Stomach (tissue), 8 donors: ENCODE measurements at regions not wholly inside any gene's neighbourhood (a gene's known extent, or its start where the extent isn't known, plus 50 kb on each side); places are given as distances from the start of the nearest gene placed in this dataset.

ENCODE experiments used
- DNase-seq, 2 donors: peaks; one replicate each; pipeline versions ENCODE4 v3.0.0 to v3.0.0-alpha.2; 2013 to 2019
- H3K27ac ChIP-seq, 5 donors: fragments of 200-600 bp in 4 of 5; sonication (generic) in 4 of 5; one replicate each; pipeline ENCODE4 v1.5.1; 2013 to 2019; ENCODE audit warnings: mild to moderate bottlenecking in 1 of 5, moderate library complexity in 1 of 5
- H3K27me3 ChIP-seq, 3 donors: fragments of 200-600 bp; sonication (generic); one replicate each; pipeline ENCODE4 v1.5.1; 2017 to 2019; ENCODE audit warnings: mixed run types in 1 of 3
- H3K36me3 ChIP-seq, 4 donors: fragments of 200-600 bp; sonication (generic); 1 replicate in 3 of 4; 2 replicates in 1 of 4; pipeline ENCODE4 v1.5.1; 2016 to 2019
- H3K4me1 ChIP-seq, 4 donors: fragments of 200-600 bp; sonication (generic); one replicate each; pipeline ENCODE4 v1.5.1; 2016 to 2019
- H3K4me3 ChIP-seq, 4 donors: fragments of 200-600 bp; sonication (generic) in 3 of 4; one replicate each; pipeline ENCODE4 v1.5.1; 2016 to 2019; ENCODE audit warnings: mild to moderate bottlenecking in 1 of 4
- H3K9me3 ChIP-seq, 4 donors: fragments of 200-600 bp; sonication (generic); one replicate each; pipeline ENCODE4 v1.5.1; 2016 to 2019
- CTCF ChIP-seq, 7 experiments: fragments of 450-650 bp in 4 of 7; fragments of 200-600 bp in 3 of 7; sonication (generic) in 3 of 7; IDR thresholded peaks; one replicate each; pipeline ENCODE4 v1.5.1; 2016 to 2019; ENCODE audit warnings: antibody characterized with exemption in 7 of 7, control low read depth in 2 of 7, mild to moderate bottlenecking in 1 of 7
- EP300 ChIP-seq: sonication (generic); formaldehyde crosslinking; IDR thresholded peaks from one replicate; pipeline ENCODE4 v1.6.1; 2017; ENCODE audit warnings: antibody characterized with exemption
- POLR2A ChIP-seq, 4 donors: fragments of 450-650 bp; IDR thresholded peaks; one replicate each; pipeline ENCODE4 v1.6.1; 2016; ENCODE audit warnings: antibody characterized with exemption in 4 of 4, control low read depth in 2 of 4, mild to moderate bottlenecking in 1 of 4, moderate library complexity in 1 of 4
- POLR2AphosphoS5 ChIP-seq, 3 donors: sonication (generic); formaldehyde crosslinking; IDR thresholded peaks; one replicate each; pipeline ENCODE4 v1.6.1; 2016; ENCODE audit warnings: antibody characterized with exemption in 3 of 3
- WGBS, 5 donors: extraction: QIAGEN DNeasy Blood & Tissue Kit in 3 of 5; methylation state at CpG; one replicate each; pipeline versions ENCODE4 v1.1.5 to v1.1.7; 2013 to 2018; 5-methylcytosine and 5-hydroxymethylcytosine counted together
- intact Hi-C: fragments of 100-400 bp; cut with DNase I; formaldehyde crosslinking; loops from one replicate; pipeline ENCODE4 v1.15.1; 2023; ENCODE audit warnings: low total_unique reads
- donor health status: healthy with polysubstance abuse.
- donor health status: Bipolar disorder and iron deficiency.
- donor health status: healthy.

GRCh38 chr6:75546381-75546780, 52.8 kb upstream of the FILIP1 start:
- intact Hi-C loops = no loop called here
- WGBS, 5 donors = 5 to 16% (median 7%) methylated on average over 2 of the region's 2 CpGs
- Histone ChIP-seq H3K36me3 (no peaks in the 10 kb centered on the region), H3K27ac (no peak overlapping the region), H3K4me1 (no peaks in the 10 kb centered on the region), H3K4me3 (no peak overlapping the region), H3K27me3 (no peaks in the 10 kb centered on the region), H3K9me3 (no peaks in the 10 kb centered on the region)
- TF ChIP-seq EP300 (no peak), CTCF (IDR thresholded peaks at IDR 0.05) (peak in 1 of 7 experiments; percentile 8)
- DNase-seq = peak in 1 of 2 donors; percentile 26

- Histone ChIP-seq H3K27ac (no peak overlapping the region), H3K4me1 (no peaks in the 10 kb centered on the region), H3K4me3 (no peak overlapping the region), H3K9me3 (no peaks in the 10 kb centered on the region), H3K27me3 (no peaks in the 10 kb centered on the region), H3K36me3 (no peaks in the 10 kb centered on the region)
- DNase-seq = no peak
- TF ChIP-seq POLR2AphosphoS5 (IDR thresholded peaks at IDR 0.05) = no peak
- TF ChIP-seq POLR2A (IDR thresholded peaks at IDR 0.05) = no peak
- TF ChIP-seq EP300 = no peak
- TF ChIP-seq CTCF (IDR thresholded peaks at IDR 0.05) = no peak
- intact Hi-C loops = no loop called here
Observed at GRCh38 chr6:75550544-75551167, 51.0 kb upstream of the SENP6 start.

GRCh38 chr6:75551367-75551952, 50.2 kb upstream of the SENP6 start:
- no peaks in the 10 kb centered on the region for H3K36me3 ChIP-seq
- DNase-seq = no peak
- H3K4me3 ChIP-seq = no peak overlapping the region
- TF ChIP-seq POLR2AphosphoS5 (IDR thresholded peaks at IDR 0.05) = no peak
- TF ChIP-seq EP300 = no peak
- no peak for TF ChIP-seq CTCF (IDR thresholded peaks at IDR 0.05)
- TF ChIP-seq POLR2A (IDR thresholded peaks at IDR 0.05) = no peak
- intact Hi-C loops = no loop called here
- 85 to 91% (median 87%) methylated on average over 2 of the region's 2 CpGs for WGBS, 5 donors
- no peaks in the 10 kb centered on the region for H3K4me1 ChIP-seq
- H3K27me3 ChIP-seq = no peaks in the 10 kb centered on the region
- H3K9me3 ChIP-seq = no peaks in the 10 kb centered on the region
- H3K27ac ChIP-seq = no peak overlapping the region
